HG03457 (cell line): ENCODE measurements at regions not wholly inside any gene's neighbourhood (a gene's known extent, or its start where the extent isn't known, plus 50 kb on each side); places are given as distances from the start of the nearest gene placed in this dataset.
"Not testable (repeated sequence)": the region's sequence is repeated elsewhere in the genome, so short reads cannot be mapped to it uniquely, and the experiment has no call there.

Experiments used
- ATAC-seq: cut with Tn5 transposase; IDR thresholded peaks from one replicate; pipeline ENCODE4 v1.9.1; 2021; ENCODE audit warnings: moderate number of reproducible peaks; ENCODE audit not compliant: unreplicated experiment

DNA sequence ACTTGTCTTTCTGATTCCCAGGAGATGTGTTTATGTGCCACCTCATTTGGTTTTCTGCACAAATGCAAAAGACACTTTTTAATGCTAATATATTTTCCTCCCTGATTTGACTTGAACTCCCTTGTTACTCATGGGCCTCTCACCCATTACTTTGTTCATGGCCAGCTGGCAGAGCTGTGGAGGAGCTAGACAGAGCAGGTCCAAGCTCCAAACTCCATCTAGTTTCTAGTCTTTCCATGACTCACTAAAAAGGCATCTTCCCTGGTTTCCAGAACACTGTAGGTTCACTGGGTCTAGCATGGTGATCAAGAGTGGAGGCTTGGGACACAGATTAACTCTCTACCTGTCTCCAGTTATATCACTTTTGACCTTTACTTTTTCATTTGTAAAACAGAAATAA lies 161.0 kb upstream of the SLC28A3 start:
- no peak for ATAC-seq

GRCh38 chr9:84502066-84502465 lies 161.5 kb upstream of the SLC28A3 start:
- ATAC-seq = no peak

DNA sequence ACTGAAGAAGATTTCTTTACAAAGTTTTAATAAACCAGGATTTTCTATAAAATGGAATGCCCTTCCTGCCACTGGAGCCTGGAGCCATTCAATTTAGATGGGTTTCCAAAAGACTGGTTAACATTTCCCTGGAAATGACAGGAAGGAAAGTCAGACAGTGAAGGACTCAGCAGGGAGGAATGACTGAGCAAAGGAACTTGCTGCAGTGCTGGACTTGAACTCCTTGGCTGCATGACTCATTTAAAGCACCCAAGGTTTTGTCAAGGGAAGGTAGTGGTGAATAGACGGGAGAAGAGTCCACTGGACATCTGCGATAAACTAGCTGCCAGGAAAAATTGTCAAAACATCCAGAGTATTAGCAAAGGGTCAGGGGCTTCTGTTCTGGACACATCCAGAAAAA lies 163.8 kb upstream of the SLC28A3 start:
- no peak for ATAC-seq

- ATAC-seq = no peak
These were observed 157.9 kb upstream of the NTRK2 start for GRCh38 chr9:84511651-84512050.

GRCh38 chr9:84512493-84512892 lies 157.0 kb upstream of the NTRK2 start:
- no peak for ATAC-seq

- ATAC-seq = no peak
These were observed 156.1 kb upstream of the NTRK2 start for GRCh38 chr9:84513473-84513872.

GRCh38 chr9:84513979-84514378 lies 155.6 kb upstream of the NTRK2 start:
- ATAC-seq = no peak

- ATAC-seq = no peak
These were observed 155.1 kb upstream of the NTRK2 start for GRCh38 chr9:84514421-84514820.

- ATAC-seq = no peak
These were observed 152.5 kb upstream of the NTRK2 start for GRCh38 chr9:84517026-84517425.

DNA sequence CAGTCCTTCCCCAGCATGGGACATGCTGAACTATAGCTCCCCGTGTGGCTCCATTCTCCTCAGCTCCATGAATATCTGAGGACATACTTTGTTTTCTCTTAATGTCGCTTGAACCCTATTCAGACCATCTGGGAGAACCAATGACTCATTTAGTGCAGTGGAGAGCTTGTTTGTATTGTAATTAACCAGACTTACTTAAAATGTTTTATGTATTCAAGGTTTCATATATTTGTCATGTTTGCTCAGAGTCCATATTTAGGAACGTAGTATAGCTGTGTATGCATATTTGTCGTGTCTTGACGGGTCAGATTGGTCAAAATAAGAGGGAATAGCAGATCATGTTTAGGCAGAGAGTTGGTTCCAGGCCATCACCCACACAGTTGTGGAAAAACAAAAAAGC lies 150.1 kb upstream of the NTRK2 start:
- no peak for ATAC-seq

- no peak for ATAC-seq
These were observed 148.3 kb upstream of the NTRK2 start for GRCh38 chr9:84521208-84521607.

- ATAC-seq = not testable (repeated sequence)
These were observed 143.3 kb upstream of the NTRK2 start for GRCh38 chr9:84526211-84526610.

- not testable (repeated sequence) for ATAC-seq
These were observed 142.3 kb upstream of the NTRK2 start for GRCh38 chr9:84527060-84527720.

- not testable (repeated sequence) for ATAC-seq
These were observed 133.6 kb upstream of the NTRK2 start for GRCh38 chr9:84535973-84536372.

- no peak for ATAC-seq
These were observed 130.7 kb upstream of the NTRK2 start for GRCh38 chr9:84538879-84539278.

GRCh38 chr9:84542554-84542953 lies 127.0 kb upstream of the NTRK2 start:
- ATAC-seq = no peak

GRCh38 chr9:84554069-84554664 lies 115.4 kb upstream of the NTRK2 start:
- ATAC-seq = no peak

DNA sequence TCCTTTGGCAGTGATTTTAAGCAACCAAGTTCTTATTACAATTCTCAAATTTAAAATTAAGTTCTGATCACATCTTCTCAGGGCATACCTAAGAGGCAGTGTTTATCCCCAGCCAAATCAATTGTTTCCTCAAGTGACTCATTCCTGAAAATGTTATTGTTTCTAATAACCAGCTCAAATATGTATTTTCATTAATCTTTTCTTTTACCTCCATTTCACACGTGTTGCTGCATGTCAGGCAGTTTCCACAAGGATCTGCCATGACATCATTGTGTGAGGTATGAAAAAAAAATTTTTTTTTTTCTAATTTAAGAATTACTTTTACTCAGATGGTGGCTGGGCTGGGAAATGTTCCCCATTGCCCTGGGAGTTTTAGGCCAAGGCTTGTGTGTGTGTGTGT lies 113.0 kb upstream of the NTRK2 start:
- ATAC-seq = no peak

DNA sequence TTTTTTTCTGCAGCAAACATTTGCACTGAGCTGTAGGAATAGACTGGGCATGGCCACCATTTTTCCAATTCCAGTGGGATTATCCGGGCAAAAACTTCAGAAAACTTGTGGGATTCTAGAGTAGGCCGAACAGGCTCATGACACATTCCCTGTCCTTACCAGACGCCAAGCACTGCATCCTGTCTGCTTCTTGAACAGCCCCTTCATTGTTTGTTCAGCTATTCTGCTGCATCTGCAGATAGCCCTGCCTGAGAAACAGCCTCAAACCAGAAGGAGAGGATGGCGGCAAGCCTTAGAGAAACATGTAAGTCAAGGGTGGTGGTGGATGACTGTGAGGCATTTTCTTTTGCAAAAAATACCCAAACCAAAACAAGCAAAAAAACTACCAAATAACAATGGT lies 111.8 kb upstream of the NTRK2 start:
- no peak for ATAC-seq

- no peak for ATAC-seq
These were observed 105.8 kb upstream of the NTRK2 start for GRCh38 chr9:84563691-84564090.

DNA sequence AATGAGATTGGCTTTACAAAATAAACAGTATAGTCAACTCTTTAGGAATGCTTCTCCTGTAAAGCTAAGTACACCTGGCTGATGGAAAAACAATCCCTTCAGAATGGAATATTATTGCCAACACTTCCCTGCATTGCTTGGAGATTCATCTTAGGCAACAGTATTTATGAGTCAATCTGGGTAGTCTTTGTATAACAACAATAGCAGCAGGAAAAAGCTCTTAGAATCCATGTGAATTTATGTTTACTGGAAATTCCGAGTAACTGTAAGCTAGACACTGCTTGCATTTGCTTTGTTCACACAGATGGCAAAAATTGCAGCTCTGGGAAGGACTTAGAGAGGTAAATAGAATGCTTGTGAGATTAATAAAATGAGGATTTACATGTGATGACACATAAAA lies 101.7 kb upstream of the NTRK2 start:
- no peak for ATAC-seq

GRCh38 chr9:84570482-84571154 lies 98.9 kb upstream of the NTRK2 start:
- ATAC-seq = no peak
